Activated CD8-positive, alpha-beta T cell treated with anti-CD3 and anti-CD28 coated beads for 36 hours (primary cell): ENCODE measurements at regions not wholly inside any gene's neighbourhood (a gene's known extent, or its start where the extent isn't known, plus 50 kb on each side); places are given as distances from the start of the nearest gene placed in this dataset.

Source experiments
- ATAC-seq: fragments of 200-7000 bp; cut with Tn5 transposase; one replicate; pipeline ENCODE4 v1.10.0; 2021; ENCODE audit warnings: mild to moderate bottlenecking, moderate library complexity
- CTCF ChIA-PET: fragments of 350-600 bp; sonication (Branson Sonifier 250); formaldehyde crosslinking; loops from one replicate; lab custom pipeline; 2021; ENCODE audit warnings: antibody characterized with exemption; lab: Charles Lee
- POLR2A ChIA-PET: fragments of 350-600 bp; sonication (Branson Sonifier 250); formaldehyde crosslinking; loops from one replicate; lab custom pipeline; 2021; ENCODE audit warnings: antibody characterized with exemption; lab: Charles Lee
- DNase-seq: peaks from one replicate; pipeline ENCODE4 v3.0.0-alpha.2; 2020
- H3K27ac Mint-ChIP-seq: one replicate; pipeline ENCODE4 v1.8.0; 2021; ENCODE audit warnings: mild to moderate bottlenecking, mixed read lengths
- H3K27me3 Mint-ChIP-seq: one replicate; pipeline ENCODE4 v1.8.0; 2021; ENCODE audit warnings: mixed read lengths
- H3K36me3 Mint-ChIP-seq: one replicate; pipeline ENCODE4 v1.8.0; 2021; ENCODE audit warnings: low read depth, mixed read lengths
- H3K4me1 Mint-ChIP-seq: one replicate; pipeline ENCODE4 v1.8.0; 2021; ENCODE audit warnings: low read depth, mixed read lengths
- H3K4me3 Mint-ChIP-seq: one replicate; pipeline ENCODE4 v1.8.0; 2021; ENCODE audit warnings: mild to moderate bottlenecking, moderate library complexity, mixed read lengths
- H3K9me3 Mint-ChIP-seq: one replicate; pipeline ENCODE4 v1.8.0; 2021; ENCODE audit warnings: mixed read lengths
- intact Hi-C: fragments of 100-400 bp; cut with micrococcal nuclease; formaldehyde crosslinking; loops from one replicate; pipeline ENCODE4 v1.10.0; 2022
- TF ChIP-seq, protein P1 (sequence below): fragments of 200-600 bp; IDR thresholded peaks from one replicate; pipeline ENCODE4 v1.8.0; 2022; ENCODE audit warnings: antibody characterized with exemption, mild to moderate bottlenecking

DNA sequence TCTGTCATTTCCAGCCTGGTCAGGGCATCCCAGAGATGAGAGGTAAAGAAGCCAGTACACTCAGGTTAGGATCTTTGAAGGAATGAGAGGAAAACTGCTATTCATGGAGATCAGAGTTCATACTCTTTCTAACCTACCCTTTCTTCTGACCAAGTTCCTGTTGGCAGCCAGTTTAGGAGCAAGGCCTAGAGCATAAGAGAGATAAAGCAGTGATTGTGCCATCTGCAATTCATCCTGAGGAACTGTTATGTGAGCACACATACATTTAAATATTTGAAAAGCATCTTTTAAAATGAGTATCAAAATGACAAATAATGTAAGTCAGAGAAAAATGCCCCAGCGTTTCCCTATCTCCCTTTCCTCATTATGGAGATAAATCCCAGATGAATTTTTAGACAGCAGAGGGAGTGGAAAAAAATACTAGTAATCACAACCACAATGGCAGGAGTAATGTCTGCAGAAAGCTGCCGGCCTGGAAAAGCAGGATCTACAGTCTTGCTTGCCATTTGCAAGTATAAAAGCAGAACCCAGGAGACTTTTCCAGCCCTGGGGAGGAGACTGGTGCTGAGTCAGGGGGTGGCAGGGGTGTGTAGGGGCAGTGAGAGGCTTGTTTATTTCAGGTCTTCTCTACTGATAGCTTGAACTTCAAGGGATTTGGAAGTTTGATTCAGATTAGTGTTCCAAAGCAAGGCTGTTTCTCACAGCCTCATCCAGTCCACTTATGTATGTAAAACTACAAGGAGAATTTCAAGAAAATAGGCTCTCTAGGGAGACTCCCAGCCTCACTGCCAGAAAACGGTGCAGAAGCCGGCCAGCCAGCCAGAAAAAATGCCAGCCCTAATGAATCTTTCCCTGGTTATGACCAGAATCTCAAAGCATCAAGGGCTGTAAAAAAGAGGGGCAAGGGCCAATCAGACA, 1052.4 kb downstream of the TUSC7 start:
- CTCF ChIA-PET: no interaction called here
- Mint-ChIP-seq H3K4me3 (no peak overlapping the region), H3K27me3 (no peaks in the 10 kb centered on the region), H3K27ac (no peak overlapping the region), H3K4me1 (no peaks in the 10 kb centered on the region), H3K9me3 (no peaks in the 10 kb centered on the region), H3K36me3 (no peaks in the 10 kb centered on the region)
- TF ChIP-seq, protein P1, sequence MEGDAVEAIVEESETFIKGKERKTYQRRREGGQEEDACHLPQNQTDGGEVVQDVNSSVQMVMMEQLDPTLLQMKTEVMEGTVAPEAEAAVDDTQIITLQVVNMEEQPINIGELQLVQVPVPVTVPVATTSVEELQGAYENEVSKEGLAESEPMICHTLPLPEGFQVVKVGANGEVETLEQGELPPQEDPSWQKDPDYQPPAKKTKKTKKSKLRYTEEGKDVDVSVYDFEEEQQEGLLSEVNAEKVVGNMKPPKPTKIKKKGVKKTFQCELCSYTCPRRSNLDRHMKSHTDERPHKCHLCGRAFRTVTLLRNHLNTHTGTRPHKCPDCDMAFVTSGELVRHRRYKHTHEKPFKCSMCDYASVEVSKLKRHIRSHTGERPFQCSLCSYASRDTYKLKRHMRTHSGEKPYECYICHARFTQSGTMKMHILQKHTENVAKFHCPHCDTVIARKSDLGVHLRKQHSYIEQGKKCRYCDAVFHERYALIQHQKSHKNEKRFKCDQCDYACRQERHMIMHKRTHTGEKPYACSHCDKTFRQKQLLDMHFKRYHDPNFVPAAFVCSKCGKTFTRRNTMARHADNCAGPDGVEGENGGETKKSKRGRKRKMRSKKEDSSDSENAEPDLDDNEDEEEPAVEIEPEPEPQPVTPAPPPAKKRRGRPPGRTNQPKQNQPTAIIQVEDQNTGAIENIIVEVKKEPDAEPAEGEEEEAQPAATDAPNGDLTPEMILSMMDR: no peak
- DNase-seq: no peak
- POLR2A ChIA-PET: no interaction called here
- ATAC-seq: no peak
- intact Hi-C loops: no loop called here

DNA sequence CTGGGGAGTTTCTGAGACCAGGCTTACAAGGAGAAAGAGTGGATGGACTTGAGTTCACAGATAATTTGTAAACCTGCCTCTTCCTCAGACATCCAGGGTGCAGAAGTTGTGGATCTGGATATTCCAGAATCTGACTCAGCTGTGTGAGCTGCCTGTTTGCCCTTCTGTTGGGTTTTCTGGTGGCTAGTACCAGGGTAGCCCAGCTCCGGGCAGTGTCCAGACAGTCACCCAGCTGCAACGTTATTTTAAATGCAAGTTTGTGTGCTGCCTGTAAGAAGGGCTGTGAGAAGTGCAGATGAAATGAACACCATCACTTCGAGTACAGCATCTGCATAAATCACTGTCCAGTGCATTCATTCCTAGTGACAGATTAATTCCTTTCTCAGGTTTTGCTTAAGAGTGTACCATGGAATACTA, 1053.0 kb downstream of the TUSC7 start:
- POLR2A ChIA-PET: no interaction called here

DNA sequence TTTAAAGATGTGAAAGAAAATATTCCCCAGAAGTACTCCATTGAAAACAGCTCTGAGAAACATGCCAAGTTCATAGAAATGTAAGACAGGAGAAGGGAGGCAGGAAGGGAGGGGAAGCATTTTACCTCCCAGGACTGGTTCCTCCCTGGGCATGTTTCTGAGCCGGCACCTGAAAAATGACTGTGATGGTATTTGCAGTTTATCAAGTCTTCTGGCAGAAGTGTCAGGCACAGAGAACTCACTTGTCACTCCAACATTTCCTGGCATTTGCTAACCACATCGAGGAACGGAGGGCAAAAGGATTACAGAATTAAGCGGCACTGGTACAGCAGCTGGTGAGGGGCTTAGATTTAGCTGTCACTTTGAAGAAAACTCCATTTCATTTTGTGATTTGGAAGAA, 1054.0 kb downstream of the TUSC7 start:
- no peak overlapping the region for H3K27ac Mint-ChIP-seq
- H3K9me3 Mint-ChIP-seq: no peaks in the 10 kb centered on the region
- intact Hi-C loops: no loop called here
- TF ChIP-seq, protein P1: no peak
- H3K36me3 Mint-ChIP-seq: no peaks in the 10 kb centered on the region
- POLR2A ChIA-PET: no interaction called here
- ATAC-seq (no peak), DNase-seq (no peak)
- no peaks in the 10 kb centered on the region for H3K4me1 Mint-ChIP-seq
- no peaks in the 10 kb centered on the region for H3K27me3 Mint-ChIP-seq
- H3K4me3 Mint-ChIP-seq: no peak overlapping the region
- CTCF ChIA-PET: no interaction called here

More for the DNA sequence above, 1053.0 kb downstream of the TUSC7 start:
- H3K4me3 Mint-ChIP-seq: no peak overlapping the region
- no peaks in the 10 kb centered on the region for H3K9me3 Mint-ChIP-seq
- intact Hi-C loops: no loop called here
- ATAC-seq (no peak), DNase-seq (no peak)
- no peak overlapping the region for H3K27ac Mint-ChIP-seq
- no peaks in the 10 kb centered on the region for H3K36me3 Mint-ChIP-seq
- CTCF ChIA-PET: no interaction called here
- TF ChIP-seq, protein P1: no peak
- no peaks in the 10 kb centered on the region for H3K27me3 Mint-ChIP-seq
- H3K4me1 Mint-ChIP-seq: no peaks in the 10 kb centered on the region

DNA sequence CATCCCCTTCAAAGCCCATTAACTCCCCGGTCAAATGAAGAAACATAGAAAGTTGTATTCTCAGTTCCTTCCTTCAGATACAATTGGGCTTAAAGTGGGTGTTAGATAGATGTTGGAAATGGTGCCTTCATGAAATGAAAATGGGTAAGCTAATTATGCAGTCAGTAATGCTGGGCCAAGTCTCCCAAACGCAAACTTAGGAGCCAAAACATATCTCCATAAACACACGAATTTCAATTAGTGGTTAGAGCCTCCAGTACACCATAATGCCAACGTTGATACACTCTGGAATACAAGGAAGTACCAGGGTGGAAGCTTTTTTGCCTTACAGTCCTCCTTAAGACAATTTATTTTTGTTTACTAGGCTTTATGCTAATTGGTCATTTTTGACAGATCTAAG, 1059.0 kb downstream of the TUSC7 start:
- CTCF ChIA-PET: no interaction called here
- H3K4me1 Mint-ChIP-seq: no peaks in the 10 kb centered on the region
- TF ChIP-seq, protein P1: no peak
- ATAC-seq: no peak
- H3K27me3 Mint-ChIP-seq: no peaks in the 10 kb centered on the region
- no peak for DNase-seq
- H3K27ac Mint-ChIP-seq: no peak overlapping the region
- peaks cover 2% of the 10 kb centered on the region for H3K9me3 Mint-ChIP-seq
- POLR2A ChIA-PET: no interaction called here
- intact Hi-C loops: no loop called here
- H3K36me3 Mint-ChIP-seq: no peaks in the 10 kb centered on the region
- H3K4me3 Mint-ChIP-seq: no peak overlapping the region

DNA sequence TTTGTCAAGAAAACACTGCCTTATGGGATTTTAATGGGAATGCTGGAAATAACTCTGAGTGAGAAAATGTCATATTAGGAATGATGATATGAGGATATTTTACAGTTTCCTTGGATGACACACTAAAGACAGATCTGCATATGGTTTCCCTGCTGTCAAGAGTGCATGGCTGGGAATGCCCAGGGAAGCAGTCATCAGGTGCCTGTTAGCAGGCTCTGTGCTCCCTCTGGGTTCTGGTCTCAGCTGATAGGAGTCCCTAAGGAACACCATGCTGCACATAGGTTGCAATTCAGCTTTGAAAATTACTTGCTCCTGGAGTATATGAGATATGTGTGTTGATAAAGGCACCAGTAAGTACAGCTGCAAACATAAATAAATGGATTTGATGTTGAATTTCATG, 1064.6 kb downstream of the TUSC7 start:
- Mint-ChIP-seq H3K27ac (no peak overlapping the region), H3K9me3 (peaks cover 2% of the 10 kb centered on the region), H3K4me1 (no peaks in the 10 kb centered on the region), H3K4me3 (no peak overlapping the region), H3K27me3 (no peaks in the 10 kb centered on the region), H3K36me3 (no peaks in the 10 kb centered on the region)
- no peak for ATAC-seq
- intact Hi-C loops: no loop called here
- ChIA-PET CTCF (no interaction called here), POLR2A (no interaction called here)
- TF ChIP-seq, protein P1: no peak
- no peak for DNase-seq
